ENCODE measurements at regions not wholly inside any gene's neighbourhood (a gene's known extent, or its start where the extent isn't known, plus 50 kb on each side); places are given as distances from the start of the nearest gene placed in this dataset.

GRCh38 chr14:30402846-30403245, 156.1 kb upstream of the G2E3 start:
- Mint-ChIP-seq H3K4me3 (no peak overlapping the region), H3K4me1 (no peaks in the 10 kb centered on the region), H3K9me3 (peaks cover 0 to 3% of the 10 kb centered on the region in 2 experiments; a peak in 2 of 5 replicates), H3K36me3 (ENCODE audit: insufficient read depth in 1 of 3, low read depth in 3 of 3) (no peaks in the 10 kb centered on the region; a peak in 1 of 7 replicates), H3K27ac (no peak overlapping the region), H3K27me3 (ENCODE audit: low read depth) (peaks cover 2% of the 10 kb centered on the region; the same call in 1 of the 2 replicates)
- Histone ChIP-seq H4K5ac (ENCODE audit: insufficient read length, low read depth, low read length) (no peak overlapping the region), H3K79me1 (ENCODE audit: insufficient read depth, low read depth, low read length, poor library complexity, severe bottlenecking) (no peaks in the 10 kb centered on the region), H2BK5ac (ENCODE audit: insufficient read length, low read length) (no peak overlapping the region), H3K56ac (ENCODE audit: insufficient read length, low read depth, low read length) (no peak overlapping the region), H2BK20ac (ENCODE audit: low read depth, low read length, poor library complexity, severe bottlenecking) (no peak overlapping the region), H3K4ac (ENCODE audit: low read depth, low read length) (no peak overlapping the region), H3K4me2 (ENCODE audit: insufficient read depth, insufficient read length, low read length) (no peak overlapping the region), H2AFZ (ENCODE audit: low read length) (no peak overlapping the region), H3K9ac (ENCODE audit: extremely low read depth, insufficient read length, low read length) (no peak overlapping the region), H3K9me3 (ENCODE audit: control insufficient read depth, low read depth, low read length) (no peaks in the 10 kb centered on the region), H3K27ac (ENCODE audit: insufficient read length, low read depth, low read length) (no peak overlapping the region), H3K14ac (ENCODE audit: insufficient read depth, low read length) (no peak overlapping the region), H4K8ac (replicated peaks; ENCODE audit: insufficient read length, low read depth, low read length) (no peak overlapping the region), H2BK12ac (ENCODE audit: insufficient read length, low read depth, low read length) (no peak overlapping the region), H3K18ac (ENCODE audit: insufficient read length, low read depth, low read length) (no peak overlapping the region), H3K27me3 (ENCODE audit: insufficient read depth, low read length) (no peaks in the 10 kb centered on the region), H2AK5ac (ENCODE audit: insufficient read length, low read length) (no peak overlapping the region), H4K91ac (ENCODE audit: insufficient read length, low read depth, low read length) (no peak overlapping the region), H3K4me1 (ENCODE audit: insufficient read depth, low read length) (no peaks in the 10 kb centered on the region), H3T11ph (ENCODE audit: low read length) (no peak overlapping the region), H3K23ac (ENCODE audit: insufficient read length, low read depth, low read length) (no peak overlapping the region), H4K20me1 (ENCODE audit: control insufficient read depth, insufficient read depth, insufficient read length) (no peaks in the 10 kb centered on the region), H2BK120ac (ENCODE audit: low read depth, low read length, poor library complexity, severe bottlenecking) (no peak overlapping the region), H3K79me2 (ENCODE audit: insufficient read depth, low read length) (no peaks in the 10 kb centered on the region), H2BK15ac (ENCODE audit: low read depth, low read length) (no peak overlapping the region), H3K23me2 (ENCODE audit: insufficient read length, low read depth, low read length, poor library complexity, severe bottlenecking) (no peaks in the 10 kb centered on the region)
- no peak for DNase-seq
- TF ChIP-seq CTCF (conservative IDR thresholded peaks at IDR 0.05): no peak

All from H9 (cell line).